ENCODE measurements at regions not wholly inside any gene's neighbourhood (a gene's known extent, or its start where the extent isn't known, plus 50 kb on each side); places are given as distances from the start of the nearest gene placed in this dataset.
"Not testable (repeated sequence)": the region's sequence is repeated elsewhere in the genome, so short reads cannot be mapped to it uniquely, and the experiment has no call there.

GRCh38 chr3:150300852-150301517 lies 107.1 kb upstream of the TSC22D2 start:
- no peak for DNase-seq (ENCODE audit: low spot score)

- no peak for DNase-seq (ENCODE audit: low spot score)
Observed at GRCh38 chr3:150300388-150300787, 107.7 kb upstream of the TSC22D2 start.

- DNase-seq (ENCODE audit: low spot score): no peak
Observed at GRCh38 chr3:150299201-150299600, 108.9 kb upstream of the TSC22D2 start.

GRCh38 chr3:150296966-150297365 lies 111.1 kb upstream of the TSC22D2 start:
- no peak for DNase-seq (ENCODE audit: low spot score)

GRCh38 chr3:150296123-150296735 lies 111.9 kb upstream of the TSC22D2 start:
- DNase-seq (ENCODE audit: low spot score): no peak

- DNase-seq (ENCODE audit: low spot score): peak; percentile 78
Observed at GRCh38 chr3:150293401-150294001, 114.6 kb upstream of the TSC22D2 start.

GRCh38 chr3:150292891-150293290 lies 115.2 kb upstream of the TSC22D2 start:
- peak; percentile 57 for DNase-seq (ENCODE audit: low spot score)

- no peak for DNase-seq (ENCODE audit: low spot score)
Observed at GRCh38 chr3:150291515-150291914, 116.6 kb upstream of the TSC22D2 start.

- no peak for DNase-seq (ENCODE audit: low spot score)
Observed at GRCh38 chr3:150286390-150287147, 121.5 kb upstream of the TSC22D2 start.

GRCh38 chr3:150285601-150286000 lies 122.5 kb upstream of the TSC22D2 start:
- no peak for DNase-seq (ENCODE audit: low spot score)

- DNase-seq (ENCODE audit: low spot score): no peak
Observed at GRCh38 chr3:150278843-150279381, 129.2 kb upstream of the TSC22D2 start.

- no peak for DNase-seq (ENCODE audit: low spot score)
Observed at GRCh38 chr3:150278195-150278594, 129.9 kb upstream of the TSC22D2 start.

GRCh38 chr3:150277444-150277843 lies 130.7 kb upstream of the TSC22D2 start:
- no peak for DNase-seq (ENCODE audit: low spot score)

GRCh38 chr3:150275941-150276340 lies 132.2 kb upstream of the TSC22D2 start:
- no peak for DNase-seq (ENCODE audit: low spot score)

- no peak for DNase-seq (ENCODE audit: low spot score)
Observed at GRCh38 chr3:150274372-150274771, 133.7 kb upstream of the TSC22D2 start.

GRCh38 chr3:150273396-150273795 lies 134.7 kb upstream of the TSC22D2 start:
- no peak for DNase-seq (ENCODE audit: low spot score)

- DNase-seq (ENCODE audit: low spot score): no peak
Observed at GRCh38 chr3:150271591-150271960, 136.5 kb upstream of the TSC22D2 start.

GRCh38 chr3:150270883-150271590 lies 137.1 kb upstream of the TSC22D2 start:
- no peak for DNase-seq (ENCODE audit: low spot score)

- DNase-seq (ENCODE audit: low spot score): not testable (repeated sequence)
Observed at GRCh38 chr3:150270444-150270843, 137.7 kb upstream of the TSC22D2 start.

- DNase-seq (ENCODE audit: low spot score): no peak
Observed at GRCh38 chr3:150269526-150269925, 138.6 kb upstream of the TSC22D2 start.

- DNase-seq (ENCODE audit: low spot score): peak; percentile 18
Observed at GRCh38 chr3:150268426-150269391, 139.4 kb upstream of the TSC22D2 start.
